Tibial artery (tissue), 4 donors: ENCODE measurements at regions not wholly inside any gene's neighbourhood (a gene's known extent, or its start where the extent isn't known, plus 50 kb on each side); places are given as distances from the start of the nearest gene placed in this dataset.

ENCODE experiments used
- DNase-seq, 2 donors: peaks; one replicate each; pipeline ENCODE4 v3.0.0-alpha.2; 2019
- H3K27ac ChIP-seq, 2 donors: fragments of 200-600 bp; sonication (generic) in 1 of 2; 1 replicate in 1 of 2; 2 replicates in 1 of 2; pipeline ENCODE4 v1.5.1; 2018 to 2019; ENCODE audit warnings: mild to moderate bottlenecking in 1 of 2
- H3K27me3 ChIP-seq, 2 donors: fragments of 200-600 bp; sonication (generic) in 1 of 2; one replicate each; pipeline versions ENCODE4 v1.5.1 to v1.6.0; 2016 to 2019
- H3K36me3 ChIP-seq, 3 donors: fragments of 200-600 bp; sonication (generic) in 2 of 3; one replicate each; pipeline ENCODE4 v1.5.1; 2016 to 2019; ENCODE audit warnings: mild to moderate bottlenecking in 2 of 3
- H3K4me1 ChIP-seq, 4 donors: fragments of 200-600 bp; sonication (generic) in 2 of 4; 1 replicate in 3 of 4; 2 replicates in 1 of 4; pipeline ENCODE4 v1.5.1; 2016 to 2019
- H3K4me3 ChIP-seq, 2 donors: fragments of 200-600 bp; sonication (generic) in 1 of 2; 1 replicate in 1 of 2; 2 replicates in 1 of 2; pipeline ENCODE4 v1.5.1; 2018 to 2019; ENCODE audit warnings: mild to moderate bottlenecking in 2 of 2
- H3K9me3 ChIP-seq, 3 donors: fragments of 200-600 bp; sonication (generic) in 1 of 3; one replicate each; pipeline ENCODE4 v1.5.1; 2016 to 2019
- CTCF ChIP-seq, 2 experiments: fragments of 200-600 bp in 1 of 2; fragments of 450-650 bp in 1 of 2; IDR thresholded peaks; one replicate each; pipeline ENCODE4 v1.5.1; 2017 to 2019; ENCODE audit warnings: antibody characterized with exemption in 2 of 2, mild to moderate bottlenecking in 1 of 2, moderate library complexity in 1 of 2
- intact Hi-C: fragments of 100-400 bp; cut with DNase I; formaldehyde crosslinking; loops from one replicate; pipeline ENCODE4 v1.15.0; 2023; ENCODE audit warnings: low total_unique reads

GRCh38 chr13:85665286-85665685 is 133.9 kb downstream of the SLITRK6 start:
- TF ChIP-seq CTCF (IDR thresholded peaks at IDR 0.05), result no peak
- no peaks in the 10 kb centered on the region for H3K36me3 ChIP-seq
- no peaks in the 10 kb centered on the region for H3K4me1 ChIP-seq
- no peak for DNase-seq
- intact Hi-C loops, result no loop called here
- H3K27me3 ChIP-seq, result no peaks in the 10 kb centered on the region
- H3K9me3 ChIP-seq, result no peaks in the 10 kb centered on the region
- no peak overlapping the region for H3K27ac ChIP-seq
- no peak overlapping the region for H3K4me3 ChIP-seq

GRCh38 chr13:85663856-85664255 is 135.4 kb downstream of the SLITRK6 start:
- Histone ChIP-seq H3K27ac (no peak overlapping the region), H3K36me3 (no peaks in the 10 kb centered on the region), H3K4me3 (no peak overlapping the region), H3K27me3 (no peaks in the 10 kb centered on the region), H3K4me1 (no peaks in the 10 kb centered on the region), H3K9me3 (no peaks in the 10 kb centered on the region)
- no peak for TF ChIP-seq CTCF (IDR thresholded peaks at IDR 0.05)
- intact Hi-C loops, result no loop called here
- DNase-seq, result no peak

- no peak overlapping the region for H3K27ac ChIP-seq
- no peaks in the 10 kb centered on the region for H3K9me3 ChIP-seq
- no peaks in the 10 kb centered on the region for H3K4me1 ChIP-seq
- intact Hi-C loops, result no loop called here
- no peaks in the 10 kb centered on the region for H3K27me3 ChIP-seq
- DNase-seq, result no peak
- H3K4me3 ChIP-seq, result no peak overlapping the region
- H3K36me3 ChIP-seq, result no peaks in the 10 kb centered on the region
- TF ChIP-seq CTCF (IDR thresholded peaks at IDR 0.05), result no peak
These were observed 137.0 kb downstream of the SLITRK6 start for GRCh38 chr13:85662186-85662585.

GRCh38 chr13:85661675-85662074 is 137.5 kb downstream of the SLITRK6 start:
- no peak for DNase-seq
- Histone ChIP-seq H3K9me3 (no peaks in the 10 kb centered on the region), H3K27ac (no peak overlapping the region), H3K36me3 (no peaks in the 10 kb centered on the region), H3K4me3 (no peak overlapping the region), H3K4me1 (no peaks in the 10 kb centered on the region), H3K27me3 (no peaks in the 10 kb centered on the region)
- no peak for TF ChIP-seq CTCF (IDR thresholded peaks at IDR 0.05)
- intact Hi-C loops, result no loop called here

GRCh38 chr13:85659493-85659892 is 139.7 kb downstream of the SLITRK6 start:
- TF ChIP-seq CTCF (IDR thresholded peaks at IDR 0.05), result no peak
- no peak for DNase-seq
- Histone ChIP-seq H3K4me1 (no peaks in the 10 kb centered on the region), H3K36me3 (no peaks in the 10 kb centered on the region), H3K4me3 (no peak overlapping the region), H3K27me3 (no peaks in the 10 kb centered on the region), H3K9me3 (no peaks in the 10 kb centered on the region), H3K27ac (no peak overlapping the region)
- intact Hi-C loops, result no loop called here

GRCh38 chr13:85657942-85658341 is 141.3 kb downstream of the SLITRK6 start:
- intact Hi-C loops, result no loop called here
- Histone ChIP-seq H3K27ac (no peak overlapping the region), H3K9me3 (no peaks in the 10 kb centered on the region), H3K36me3 (no peaks in the 10 kb centered on the region), H3K4me3 (no peak overlapping the region), H3K27me3 (no peaks in the 10 kb centered on the region), H3K4me1 (no peaks in the 10 kb centered on the region)
- no peak for TF ChIP-seq CTCF (IDR thresholded peaks at IDR 0.05)
- DNase-seq, result no peak
